GM23248 (cell line): ENCODE measurements at regions not wholly inside any gene's neighbourhood (a gene's known extent, or its start where the extent isn't known, plus 50 kb on each side); places are given as distances from the start of the nearest gene placed in this dataset.
"Not testable (repeated sequence)": the region's sequence is repeated elsewhere in the genome, so short reads cannot be mapped to it uniquely, and the experiment has no call there.

ENCODE experiments used
- DNase-seq: peaks from one replicate; pipeline ENCODE4 v3.0.0-alpha.2; 2015
- H2AFZ ChIP-seq: fragments of 200-600 bp; sonication (generic); 2 replicates; pipeline ENCODE4 v1.6.1; 2016; ENCODE audit warnings: antibody characterized with exemption
- H3F3A ChIP-seq: fragments of 200-600 bp; sonication (generic); 2 replicates; pipeline ENCODE4 v1.6.1; 2016; ENCODE audit warnings: mild to moderate bottlenecking, antibody characterized with exemption, mixed run types; ENCODE audit not compliant: insufficient read depth
- H3K27ac ChIP-seq: fragments of 200-600 bp; sonication (generic); 2 replicates; pipeline ENCODE4 v1.5.1; 2016; ENCODE audit warnings: mild to moderate bottlenecking
- H3K27me3 ChIP-seq: fragments of 200-600 bp; sonication (generic); replicated peaks from 2 replicates; pipeline ENCODE4 v1.6.1; 2016; ENCODE audit warnings: mild to moderate bottlenecking; ENCODE audit not compliant: insufficient read depth
- H3K36me3 ChIP-seq: fragments of 200-600 bp; sonication (generic); 2 replicates; pipeline ENCODE4 v1.6.1; 2016; ENCODE audit warnings: low read depth, mild to moderate bottlenecking
- H3K4me1 ChIP-seq: fragments of 200-600 bp; sonication (generic); 2 replicates; pipeline ENCODE4 v1.6.1; 2016; ENCODE audit warnings: mild to moderate bottlenecking; ENCODE audit not compliant: insufficient read depth
- H3K4me2 ChIP-seq: fragments of 200-600 bp; sonication (generic); one replicate; pipeline ENCODE4 v1.6.1; 2016; ENCODE audit warnings: mild to moderate bottlenecking; ENCODE audit not compliant: unreplicated experiment
- H3K4me3 ChIP-seq: fragments of 200-600 bp; sonication (generic); 2 replicates; pipeline ENCODE4 v1.5.1; 2016; ENCODE audit warnings: mild to moderate bottlenecking
- H3K79me2 ChIP-seq: fragments of 200-600 bp; sonication (generic); 2 replicates; pipeline ENCODE4 v1.6.1; 2016; ENCODE audit warnings: mild to moderate bottlenecking; ENCODE audit not compliant: insufficient read depth
- H3K9ac ChIP-seq: fragments of 200-600 bp; sonication (generic); 2 replicates; pipeline ENCODE4 v1.6.1; 2016; ENCODE audit warnings: mild to moderate bottlenecking
- H3K9me2 ChIP-seq: fragments of 200-600 bp; sonication (generic); 2 replicates; pipeline ENCODE4 v1.6.1; 2016; ENCODE audit warnings: mixed run types, mild to moderate bottlenecking, moderate library complexity; ENCODE audit not compliant: insufficient read depth
- H3K9me3 ChIP-seq: fragments of 200-600 bp; sonication (generic); one replicate; pipeline ENCODE4 v1.6.1; 2017; ENCODE audit warnings: low read depth
- H4K20me1 ChIP-seq: fragments of 200-600 bp; sonication (generic); 2 replicates; pipeline ENCODE4 v1.6.0; 2016; ENCODE audit not compliant: insufficient read depth
- WGBS, 2 experiments: methylation state at CpG; one replicate each; pipeline ENCODE4 v1.1.6; 2015 to 2017; ENCODE audit warnings: low lambda C conversion rate in 2 of 2, low coverage in 1 of 2; ENCODE audit errors: missing lambda C conversion rate in 2 of 2; 5-methylcytosine and 5-hydroxymethylcytosine counted together
- in situ Hi-C: fragments of 300-500 bp; cut with MboI; formaldehyde crosslinking; loops from 2 replicates; pipeline ENCODE4 v1.15.0; 2020

GRCh38 chr7:150063195-150063594 lies 189.4 kb downstream of the ATP6V0E2 start:
- H3K9me3 ChIP-seq, H3K4me3 ChIP-seq, H3K27ac ChIP-seq, H3K4me2 ChIP-seq, H4K20me1 ChIP-seq, in situ Hi-C loops, H3K9ac ChIP-seq, H3K36me3 ChIP-seq, H3K79me2 ChIP-seq, H3K27me3 ChIP-seq, H3K9me2 ChIP-seq, H3F3A ChIP-seq, DNase-seq, H2AFZ ChIP-seq, H3K4me1 ChIP-seq: not testable (repeated sequence)
- 24 to 36% methylated on average over 1 of the region's 1 CpG for WGBS, 2 experiments

DNA sequence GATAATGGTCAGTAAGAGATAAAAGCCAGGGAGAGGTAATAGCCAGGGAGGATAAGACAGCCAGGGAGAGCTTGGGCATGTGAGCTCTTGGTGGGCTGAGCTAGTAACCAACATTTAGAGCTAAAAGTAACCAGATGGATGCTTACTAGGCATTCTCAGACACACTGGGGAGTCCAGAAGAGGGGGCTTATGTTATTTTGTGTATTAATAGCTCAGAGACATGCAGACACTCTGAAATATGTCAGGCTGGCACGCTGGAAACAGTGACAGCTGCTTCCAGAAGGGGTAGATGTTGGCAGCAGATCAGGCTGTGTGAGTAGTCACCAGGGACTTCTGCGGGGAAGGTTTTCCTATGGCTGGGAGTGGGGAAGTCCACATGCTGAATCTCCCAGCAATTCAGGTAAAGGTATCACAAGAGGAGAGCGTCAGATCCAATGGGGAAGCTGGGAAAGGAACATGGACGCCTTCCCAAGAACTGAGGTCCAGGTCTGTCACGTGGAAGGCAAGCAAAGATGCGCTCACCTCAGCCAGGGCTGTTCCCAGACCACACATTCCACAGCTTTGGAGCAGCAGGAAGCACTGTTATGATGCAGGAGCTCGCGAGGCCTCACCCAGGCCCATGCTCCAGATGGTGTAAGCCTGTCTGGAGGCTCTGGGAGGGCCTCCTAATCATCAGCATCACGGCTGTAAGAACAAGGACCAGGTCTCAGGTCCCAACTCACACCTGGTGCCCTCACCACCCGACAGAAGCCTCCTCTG lies 196.0 kb downstream of the ATP6V0E2 start:
- H4K20me1 ChIP-seq, H3K79me2 ChIP-seq, H3K4me1 ChIP-seq, H3K9me3 ChIP-seq, H3K36me3 ChIP-seq, H3K27me3 ChIP-seq, H3K4me2 ChIP-seq, H3F3A ChIP-seq, H3K27ac ChIP-seq, H2AFZ ChIP-seq, H3K9me2 ChIP-seq, DNase-seq, H3K4me3 ChIP-seq, H3K9ac ChIP-seq, in situ Hi-C loops: not testable (repeated sequence)
- 7 to 10% methylated on average over 7 to 10 of the region's 10 CpGs for WGBS, 2 experiments

GRCh38 chr7:150077543-150077942 lies 203.8 kb downstream of the ATP6V0E2 start:
- DNase-seq, H3K27ac ChIP-seq, H3K4me1 ChIP-seq, H3K27me3 ChIP-seq, H3K4me2 ChIP-seq, H3F3A ChIP-seq, H3K36me3 ChIP-seq, H4K20me1 ChIP-seq, in situ Hi-C loops, H3K9me2 ChIP-seq, H3K9ac ChIP-seq, H2AFZ ChIP-seq, H3K9me3 ChIP-seq, H3K79me2 ChIP-seq, H3K4me3 ChIP-seq: not testable (repeated sequence)
- 0% methylated on average over 1 of the region's 1 CpG for WGBS, 2 experiments

GRCh38 chr7:150081865-150082264 lies 208.1 kb downstream of the ATP6V0E2 start:
- H3K9ac ChIP-seq, H2AFZ ChIP-seq, H3F3A ChIP-seq, H3K4me1 ChIP-seq, H3K79me2 ChIP-seq, DNase-seq, H3K27me3 ChIP-seq, H3K4me2 ChIP-seq, H3K9me3 ChIP-seq, H3K4me3 ChIP-seq, H3K9me2 ChIP-seq, H3K27ac ChIP-seq, H3K36me3 ChIP-seq, in situ Hi-C loops, H4K20me1 ChIP-seq: not testable (repeated sequence)

DNA sequence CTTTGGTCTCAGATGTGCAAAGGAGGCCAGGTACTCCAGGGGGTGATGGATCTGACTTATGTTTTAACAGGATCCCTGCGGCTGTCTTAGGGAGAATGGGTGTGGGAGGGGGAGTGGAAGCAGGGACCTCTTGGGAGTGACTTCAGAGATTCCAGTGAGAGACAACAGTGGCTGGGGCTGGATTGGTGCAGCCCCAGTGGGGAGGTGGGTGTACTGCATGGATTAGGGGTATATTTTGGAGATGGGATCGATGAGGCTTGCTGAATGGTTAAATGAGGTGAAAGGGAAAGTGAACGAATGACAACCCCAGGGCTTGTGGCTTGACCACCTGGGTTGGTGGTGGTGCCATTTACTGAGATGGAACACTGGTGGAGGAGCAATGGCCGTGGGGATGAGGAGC lies 211.0 kb downstream of the ATP6V0E2 start:
- H3K4me3 ChIP-seq, H3K9ac ChIP-seq, H3K9me3 ChIP-seq, H3K27me3 ChIP-seq, H2AFZ ChIP-seq, H3K4me2 ChIP-seq, in situ Hi-C loops, H3K79me2 ChIP-seq, DNase-seq, H3K36me3 ChIP-seq, H4K20me1 ChIP-seq, H3F3A ChIP-seq, H3K9me2 ChIP-seq, H3K4me1 ChIP-seq, H3K27ac ChIP-seq: not testable (repeated sequence)
- WGBS, 2 experiments: 32 to 43% methylated on average over 4 of the region's 4 CpGs

DNA sequence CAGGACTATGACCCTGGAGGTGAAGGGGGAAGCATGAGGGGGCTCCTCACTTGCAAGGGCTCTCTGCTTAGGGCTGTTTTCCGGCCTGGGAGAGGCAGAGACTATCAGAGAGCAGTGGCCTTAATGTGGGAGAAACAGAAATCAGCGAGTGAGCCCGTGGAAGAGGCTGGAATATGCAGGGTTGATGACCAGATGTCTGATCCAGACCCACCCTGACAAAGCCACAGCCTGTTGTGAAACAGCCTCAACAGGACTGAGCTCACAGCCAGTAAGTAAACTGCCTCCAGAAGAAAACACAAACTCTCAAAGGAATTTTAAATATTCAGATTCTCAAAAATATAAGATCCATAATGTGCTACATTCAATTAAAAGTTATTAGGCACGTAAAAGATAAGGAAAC lies 213.7 kb downstream of the ATP6V0E2 start:
- H3K9me2 ChIP-seq, H3K27me3 ChIP-seq, DNase-seq, H3K9ac ChIP-seq, H2AFZ ChIP-seq, H3K4me1 ChIP-seq, H3K79me2 ChIP-seq, H3K27ac ChIP-seq, H3K4me2 ChIP-seq, H4K20me1 ChIP-seq, H3K9me3 ChIP-seq, H3F3A ChIP-seq, H3K36me3 ChIP-seq, in situ Hi-C loops, H3K4me3 ChIP-seq: not testable (repeated sequence)
- WGBS, 2 experiments: 0 to 4% methylated on average over 4 of the region's 4 CpGs

DNA sequence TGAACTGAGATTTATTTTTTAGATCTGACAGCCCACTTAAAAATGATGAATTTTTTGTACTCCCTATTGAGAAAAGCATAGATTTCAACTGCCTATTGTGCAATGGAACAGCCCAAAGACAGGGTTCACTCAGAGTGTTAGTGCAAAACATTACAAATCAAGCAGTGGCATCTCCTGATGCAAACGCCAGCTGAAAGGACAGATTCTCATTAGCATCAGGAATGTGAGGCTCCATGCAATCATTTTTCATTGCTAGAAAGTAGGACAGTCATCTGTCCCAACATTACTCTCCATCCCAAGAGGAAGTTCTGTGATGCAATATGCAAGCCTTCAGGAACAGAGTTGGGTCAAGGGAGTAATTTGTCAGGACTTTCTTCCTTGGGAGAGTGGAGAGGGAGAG lies 215.4 kb downstream of the ATP6V0E2 start:
- WGBS, 2 experiments: 0% methylated on average over 1 of the region's 1 CpG
- H3K4me2 ChIP-seq, H2AFZ ChIP-seq: not testable (repeated sequence)

DNA sequence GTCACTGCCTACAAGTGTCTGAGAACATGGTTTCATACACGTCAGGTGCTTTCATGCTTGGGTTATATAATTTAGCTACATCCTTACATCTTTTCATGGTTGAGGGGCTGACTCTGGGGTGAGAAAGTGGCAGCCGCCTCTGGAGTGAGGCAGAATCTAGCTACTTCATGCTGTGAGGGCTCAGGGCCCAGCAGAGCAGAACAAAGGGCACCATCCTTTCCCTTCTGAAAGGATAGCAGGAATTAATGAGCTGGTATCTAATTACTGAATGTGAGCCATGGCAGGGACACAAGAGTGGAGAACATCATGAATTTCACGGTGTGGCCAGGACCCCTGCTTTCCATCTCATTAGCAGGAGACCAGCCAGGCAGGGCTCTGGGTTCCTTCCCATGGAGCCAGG lies 217.0 kb downstream of the ATP6V0E2 start:
- in situ Hi-C loops, H3K4me1 ChIP-seq: not testable (repeated sequence)
- WGBS, 2 experiments: 20 to 22% methylated on average over 3 of the region's 3 CpGs

More for the DNA sequence above, 215.4 kb downstream of the ATP6V0E2 start:
- H3K4me1 ChIP-seq, H3K9ac ChIP-seq, DNase-seq, H3K79me2 ChIP-seq, in situ Hi-C loops, H3K4me3 ChIP-seq, H3K27me3 ChIP-seq, H3F3A ChIP-seq, H3K27ac ChIP-seq, H3K9me2 ChIP-seq, H4K20me1 ChIP-seq, H3K36me3 ChIP-seq, H3K9me3 ChIP-seq: not testable (repeated sequence)

More for the DNA sequence above, 217.0 kb downstream of the ATP6V0E2 start:
- H4K20me1 ChIP-seq, H3K36me3 ChIP-seq, DNase-seq, H3K9me3 ChIP-seq, H3K27ac ChIP-seq, H3K9ac ChIP-seq, H3K4me2 ChIP-seq, H3K4me3 ChIP-seq, H3K79me2 ChIP-seq, H3K27me3 ChIP-seq, H2AFZ ChIP-seq, H3K9me2 ChIP-seq, H3F3A ChIP-seq: not testable (repeated sequence)
